OCI-LY3 (cell line): ENCODE measurements at regions not wholly inside any gene's neighbourhood (a gene's known extent, or its start where the extent isn't known, plus 50 kb on each side); places are given as distances from the start of the nearest gene placed in this dataset.

Experiments
- EZH2phosphoT487 ChIP-seq: fragments of 200-600 bp; shearing (Covaris generic); IDR thresholded peaks from 2 replicates; pipeline ENCODE4 v1.6.1; 2018; ENCODE audit warnings: antibody characterized with exemption, mixed run types, low read depth
- TF ChIP-seq, protein P1 (sequence below): fragments of 200-600, 300-600 bp; sonication (generic); IDR thresholded peaks from 2 replicates; pipeline ENCODE4 v1.5.1; 2014; ENCODE audit warnings: antibody characterized with exemption, low read length, low read depth

DNA sequence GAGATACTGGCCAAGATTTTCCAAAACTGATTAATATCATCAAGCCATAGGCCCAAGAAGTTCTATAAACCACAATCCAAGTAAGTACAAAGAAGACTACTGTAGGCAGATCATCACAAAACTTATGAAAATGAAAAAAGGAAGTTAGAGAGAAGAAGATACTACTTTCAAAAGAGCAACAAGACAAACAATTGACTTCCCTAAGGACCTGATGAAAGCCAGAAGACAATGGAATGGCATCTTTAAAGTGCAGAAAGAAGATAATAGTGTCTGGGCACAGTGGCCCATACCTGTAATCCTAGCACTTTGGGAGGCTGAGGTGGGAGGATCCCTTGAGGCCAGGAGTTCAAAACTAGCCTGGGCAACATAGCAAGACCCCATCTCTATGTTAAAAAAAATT lies 243.1 kb downstream of the PRDM2 start:
- TF ChIP-seq, protein P1, sequence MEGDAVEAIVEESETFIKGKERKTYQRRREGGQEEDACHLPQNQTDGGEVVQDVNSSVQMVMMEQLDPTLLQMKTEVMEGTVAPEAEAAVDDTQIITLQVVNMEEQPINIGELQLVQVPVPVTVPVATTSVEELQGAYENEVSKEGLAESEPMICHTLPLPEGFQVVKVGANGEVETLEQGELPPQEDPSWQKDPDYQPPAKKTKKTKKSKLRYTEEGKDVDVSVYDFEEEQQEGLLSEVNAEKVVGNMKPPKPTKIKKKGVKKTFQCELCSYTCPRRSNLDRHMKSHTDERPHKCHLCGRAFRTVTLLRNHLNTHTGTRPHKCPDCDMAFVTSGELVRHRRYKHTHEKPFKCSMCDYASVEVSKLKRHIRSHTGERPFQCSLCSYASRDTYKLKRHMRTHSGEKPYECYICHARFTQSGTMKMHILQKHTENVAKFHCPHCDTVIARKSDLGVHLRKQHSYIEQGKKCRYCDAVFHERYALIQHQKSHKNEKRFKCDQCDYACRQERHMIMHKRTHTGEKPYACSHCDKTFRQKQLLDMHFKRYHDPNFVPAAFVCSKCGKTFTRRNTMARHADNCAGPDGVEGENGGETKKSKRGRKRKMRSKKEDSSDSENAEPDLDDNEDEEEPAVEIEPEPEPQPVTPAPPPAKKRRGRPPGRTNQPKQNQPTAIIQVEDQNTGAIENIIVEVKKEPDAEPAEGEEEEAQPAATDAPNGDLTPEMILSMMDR: no peak
- no peak for TF ChIP-seq EZH2phosphoT487
